A673 (cell line): ENCODE measurements at regions not wholly inside any gene's neighbourhood (a gene's known extent, or its start where the extent isn't known, plus 50 kb on each side); places are given as distances from the start of the nearest gene placed in this dataset.

Source experiments
- BruUV-seq: library from RNA; stranded (reverse); fragments of 400-500 nt; replicated peaks from 2 replicates; lab custom pipeline; 2021; lab: Mats Ljungman, UMichigan
- CTCF ChIA-PET: fragments of 300-600 bp; sonication (Branson Sonifier 250); formaldehyde crosslinking; loops from one replicate; lab custom pipeline; 2022; ENCODE audit warnings: antibody characterized with exemption; lab: Charles Lee
- POLR2A ChIA-PET: fragments of 300-600 bp; sonication (Branson Sonifier 250); formaldehyde crosslinking; loops from one replicate; lab custom pipeline; 2022; ENCODE audit warnings: antibody characterized with exemption; ENCODE audit not compliant: low non-redundant PET; lab: Charles Lee
- DNase-seq: peaks from one replicate; pipeline ENCODE4 v3.0.0-alpha.2; 2015; ENCODE audit warnings: low spot score
- H3K27ac ChIP-seq: fragments of 200-600 bp; sonication (generic); 2 replicates; pipeline ENCODE4 v1.5.1; 2016; ENCODE audit warnings: mixed run types, low read depth, mild to moderate bottlenecking, mixed read lengths, antibody characterized with exemption, low read length; ENCODE audit not compliant: poor library complexity, severe bottlenecking
- H3K27me3 ChIP-seq: fragments of 200-600 bp; sonication (generic); replicated peaks from 2 replicates; pipeline ENCODE4 v1.6.1; 2017; ENCODE audit warnings: mixed run types, low read depth, mild to moderate bottlenecking, mixed read lengths, antibody characterized with exemption, low read length; ENCODE audit not compliant: insufficient read depth, poor library complexity
- H3K36me3 ChIP-seq: fragments of 200-600 bp; sonication (generic); 2 replicates; pipeline ENCODE4 v1.6.1; 2016; ENCODE audit warnings: mixed run types, mild to moderate bottlenecking, mixed read lengths, antibody characterized with exemption, low read length; ENCODE audit not compliant: insufficient read depth, poor library complexity, severe bottlenecking
- H3K4me1 ChIP-seq: fragments of 200-600 bp; sonication (generic); 2 replicates; pipeline ENCODE4 v1.6.1; 2017; ENCODE audit warnings: mixed run types, mild to moderate bottlenecking, mixed read lengths, antibody characterized with exemption, low read length; ENCODE audit not compliant: insufficient read depth, poor library complexity, severe bottlenecking
- H3K4me3 ChIP-seq: fragments of 200-600 bp; sonication (generic); 2 replicates; pipeline ENCODE4 v1.5.1; 2016; ENCODE audit warnings: low read depth, mixed run types, mild to moderate bottlenecking, mixed read lengths, low read length; ENCODE audit not compliant: poor library complexity, severe bottlenecking
- H3K9me3 ChIP-seq: fragments of 200-600 bp; sonication (generic); 2 replicates; pipeline ENCODE4 v1.6.1; 2016; ENCODE audit warnings: mixed run types, low read depth, mild to moderate bottlenecking, mixed read lengths, antibody characterized with exemption, low read length; ENCODE audit not compliant: poor library complexity, severe bottlenecking
- CTCF ChIP-seq: fragments of 300-800, 200-600 bp; sonication (generic); conservative IDR thresholded peaks from 2 replicates; pipeline ENCODE4 v1.5.1; 2017; ENCODE audit warnings: low read depth, mild to moderate bottlenecking, antibody characterized with exemption, low read length, moderate library complexity, mixed read lengths
- EZH2 ChIP-seq: fragments of 200-600 bp; sonication (generic); IDR thresholded peaks from 2 replicates; pipeline ENCODE4 v1.6.1; 2017; ENCODE audit warnings: borderline replicate concordance, low read depth, mild to moderate bottlenecking, mixed read lengths, antibody characterized with exemption, low read length; ENCODE audit not compliant: poor library complexity, severe bottlenecking
- intact Hi-C: fragments of 100-400 bp; cut with micrococcal nuclease; formaldehyde crosslinking; loops from one replicate; pipeline ENCODE4 v1.10.0; 2022; ENCODE audit not compliant: unreplicated experiment

DNA sequence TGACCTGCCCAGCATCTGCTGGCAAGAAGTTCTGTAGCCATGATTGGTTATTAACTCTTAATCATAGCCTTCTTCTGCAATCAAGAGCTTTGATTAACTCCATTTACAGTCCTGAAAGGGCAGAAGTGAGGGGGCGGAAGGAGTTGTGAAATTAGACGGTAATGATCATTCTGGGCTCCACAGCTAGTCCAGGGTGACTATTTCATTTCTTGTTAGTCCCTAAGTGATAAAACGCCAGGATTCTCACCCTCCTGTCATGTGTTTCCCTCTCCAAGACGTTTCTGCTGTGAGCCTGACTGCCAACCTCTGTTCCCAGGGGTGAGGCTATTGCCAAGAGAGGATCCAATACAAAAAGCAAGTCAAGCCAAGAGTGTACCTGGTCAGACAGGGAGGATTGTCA is 155.9 kb upstream of the IPO5 start:
- DNase-seq, result no peak
- Histone ChIP-seq H3K27ac (no peak overlapping the region), H3K36me3 (no peaks in the 10 kb centered on the region), H3K4me1 (no peaks in the 10 kb centered on the region), H3K4me3 (no peak overlapping the region), H3K27me3 (no peaks in the 10 kb centered on the region), H3K9me3 (peaks cover 8% of the 10 kb centered on the region)
- CTCF ChIA-PET, result interaction anchor here (0.6 kb wide), 1 partner anchor 16 kb away, joined by 3 read pairs; no protein-coding TSS in a partner anchor
- no TSS peak for BruUV-seq
- intact Hi-C loops, result no loop called here
- no peak for TF ChIP-seq EZH2
- TF ChIP-seq CTCF, result no peak
- POLR2A ChIA-PET, result no interaction called here

GRCh38 chr13:97798171-97798821 is 155.2 kb upstream of the IPO5 start:
- no peak overlapping the region for H3K4me3 ChIP-seq
- no peak for TF ChIP-seq EZH2
- TF ChIP-seq CTCF, result no peak
- DNase-seq, result no peak
- H3K4me1 ChIP-seq, result no peaks in the 10 kb centered on the region
- peaks cover under 1% of the 10 kb centered on the region for H3K9me3 ChIP-seq
- H3K36me3 ChIP-seq, result no peaks in the 10 kb centered on the region
- ChIA-PET CTCF (no interaction called here), POLR2A (no interaction called here)
- H3K27me3 ChIP-seq, result no peaks in the 10 kb centered on the region
- intact Hi-C loops, result no loop called here
- no peak overlapping the region for H3K27ac ChIP-seq
- no TSS peak for BruUV-seq

DNA sequence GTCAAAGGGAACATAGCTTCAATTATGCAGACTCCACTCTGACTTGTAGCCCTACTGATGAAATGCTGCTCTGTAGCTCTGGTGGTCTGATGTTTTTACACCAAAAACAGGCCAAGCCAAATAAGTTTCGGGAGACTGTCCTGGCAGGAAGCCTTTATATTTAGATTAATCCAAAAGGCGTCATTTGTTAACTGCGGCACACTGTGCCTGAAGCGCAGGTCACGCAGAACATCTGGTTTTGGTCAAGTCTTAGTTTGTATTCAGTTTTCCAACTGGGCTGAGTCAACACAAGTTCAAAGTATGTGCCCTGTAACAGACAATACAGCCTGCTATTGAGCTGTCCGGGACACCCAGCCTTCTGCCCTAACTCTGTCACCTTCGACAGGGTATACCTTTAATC is 154.6 kb upstream of the IPO5 start:
- Histone ChIP-seq H3K27ac (no peak overlapping the region), H3K27me3 (no peaks in the 10 kb centered on the region), H3K4me1 (no peaks in the 10 kb centered on the region), H3K9me3 (no peaks in the 10 kb centered on the region), H3K4me3 (no peak overlapping the region), H3K36me3 (no peaks in the 10 kb centered on the region)
- no peak for TF ChIP-seq EZH2
- ChIA-PET POLR2A (no interaction called here), CTCF (interaction anchor here (0.5 kb wide), 1 partner anchor 18 kb away, joined by 4 read pairs; no protein-coding TSS in a partner anchor)
- intact Hi-C loops, result no loop called here
- BruUV-seq, result no TSS peak
- no peak for DNase-seq

- Histone ChIP-seq H3K4me3 (no peak overlapping the region), H3K9me3 (no peaks in the 10 kb centered on the region), H3K4me1 (no peaks in the 10 kb centered on the region), H3K27ac (no peak overlapping the region), H3K36me3 (no peaks in the 10 kb centered on the region), H3K27me3 (no peaks in the 10 kb centered on the region)
- ChIA-PET CTCF (no interaction called here), POLR2A (no interaction called here)
- DNase-seq, result no peak
- TF ChIP-seq CTCF, result no peak
- no peak for TF ChIP-seq EZH2
- no TSS peak for BruUV-seq
- intact Hi-C loops, result loop anchor here (5.0 to 10.0 kb wide), 3 partner anchors 370 to 785 kb away; partner anchors contain the start of gene RAP2A
Observed at GRCh38 chr13:97802213-97802612, 151.3 kb upstream of the IPO5 start.
